ENCODE measurements at regions not wholly inside any gene's neighbourhood (a gene's known extent, or its start where the extent isn't known, plus 50 kb on each side); places are given as distances from the start of the nearest gene placed in this dataset.

- H4K8ac ChIP-seq (ENCODE audit: extremely low read depth, insufficient read depth, low read length) = no peak overlapping the region
- CTCF ChIA-PET (ENCODE audit: partially characterized antibody) = interaction anchor here (0.8 kb wide), 1 partner anchor 8 kb away, joined by 3 read pairs; no protein-coding TSS in a partner anchor
- H2BK15ac ChIP-seq (ENCODE audit: low read length) = no peak overlapping the region
- H3K18ac ChIP-seq (ENCODE audit: extremely low read depth, low read length) = no peak overlapping the region
- H3K14ac ChIP-seq (ENCODE audit: insufficient read length) = no peak overlapping the region
- H2AK5ac ChIP-seq (ENCODE audit: low read depth, low read length) = no peak overlapping the region
- H3K79me1 ChIP-seq (ENCODE audit: low read depth, low read length) = no peaks in the 10 kb centered on the region
- H3K23ac ChIP-seq (ENCODE audit: insufficient read length) = no peak overlapping the region
- no peak overlapping the region for H4K5ac ChIP-seq (ENCODE audit: insufficient read length, low read depth, low read length)
- H3K4ac ChIP-seq (replicated peaks; ENCODE audit: insufficient read length, low read depth, low read length) = no peak overlapping the region
- H3K56ac ChIP-seq (replicated peaks; ENCODE audit: insufficient read length, low read depth, low read length) = no peak overlapping the region
- no peaks in the 10 kb centered on the region for H3K79me2 ChIP-seq (ENCODE audit: control insufficient read depth in 1 of 2, insufficient read depth in 2 of 2, low read length in 2 of 2)
- no peak overlapping the region for H2BK120ac ChIP-seq (replicated peaks; ENCODE audit: low read depth, low read length)
- no peaks in the 10 kb centered on the region for H4K20me1 ChIP-seq (replicated peaks in 1 of 2; ENCODE audit: control insufficient read depth in 1 of 2, insufficient read depth in 2 of 2, low read length in 2 of 2)
- no peak overlapping the region for H3K27ac ChIP-seq (ENCODE audit: low read depth, low read length)
- POLR2A ChIA-PET (ENCODE audit: partially characterized antibody) = no interaction called here
- H3K9me3 ChIP-seq (ENCODE audit: insufficient read depth in 2 of 2, low read depth in 1 of 2, low read length in 1 of 2) = no peaks in the 10 kb centered on the region; a peak in 2 of 4 replicates
- H4K91ac ChIP-seq (replicated peaks; ENCODE audit: insufficient read length, low read length) = no peak overlapping the region
- no peak overlapping the region for H3K4me3 ChIP-seq (ENCODE audit: extremely low read depth in 1 of 4, insufficient read depth in 2 of 4, low read depth in 3 of 4, low read length in 4 of 4)
- no peaks in the 10 kb centered on the region for H3K27me3 ChIP-seq (replicated peaks in 1 of 4; ENCODE audit: control insufficient read depth in 3 of 4, extremely low read depth in 1 of 4, insufficient read depth in 3 of 4, low read length in 3 of 4)
- TF ChIP-seq SIN3A (conservative IDR thresholded peaks at IDR 0.05 in 1 of 2, IDR thresholded peaks at IDR 0.05 in 1 of 2; ENCODE audit: low read depth in 1 of 2, low read length in 2 of 2) (no peak), ATF3 (IDR thresholded peaks at IDR 0.05; ENCODE audit: insufficient read depth, low read depth, low read length) (no peak), MAFK (IDR thresholded peaks at IDR 0.05; ENCODE audit: low read depth, low read length) (no peak)
- 0 out of 2 replicates have a peak overlapping the region, but pooled peaks have one; percentile 37 for H2BK20ac ChIP-seq (ENCODE audit: low read length)
- no peak for DNase-seq (ENCODE audit: low read depth in 1 of 2, low spot score in 2 of 2)
- no peak overlapping the region for H2BK12ac ChIP-seq (ENCODE audit: low read depth, low read length)
- FAIRE-seq = no peak
- H2BK5ac ChIP-seq (ENCODE audit: low read depth, low read length) = no peak overlapping the region; the same call in 1 of the 2 replicates
- H3K23me2 ChIP-seq (ENCODE audit: low read depth, low read length) = no peaks in the 10 kb centered on the region
- no peak overlapping the region for H3K4me2 ChIP-seq (ENCODE audit: insufficient read depth in 1 of 2, low read depth in 2 of 2, low read length in 2 of 2)
- peak overlapping the region; percentile 63; the same call in 1 of the 2 replicates for H2AFZ ChIP-seq (ENCODE audit: low read length)
- WGBS, 2 experiments (ENCODE audit: extremely low coverage in 1 of 2, insufficient coverage in 1 of 2, insufficient read length in 1 of 2, insufficient replicate concordance in 2 of 2, low coverage in 1 of 2, low lambda C conversion rate in 2 of 2, missing lambda C conversion rate in 1 of 2) = 92% methylated on average over 3 of the region's 3 CpGs; no CpG with 5 or more reads in 1 of the 2 experiments
- no peaks in the 10 kb centered on the region for H3K36me3 ChIP-seq (ENCODE audit: control insufficient read depth in 2 of 4, insufficient read depth in 4 of 4, low read length in 3 of 4)
- peaks cover 0 to 4% (median 2%) of the 10 kb centered on the region in 4 experiments; a peak in 2 of 7 replicates for H3K4me1 ChIP-seq (replicated peaks in 1 of 4; ENCODE audit: control insufficient read depth in 3 of 4, insufficient read depth in 4 of 4, low read length in 3 of 4)
- no peak overlapping the region for H3K9ac ChIP-seq (replicated peaks in 1 of 4; ENCODE audit: extremely low read depth in 1 of 4, low read depth in 3 of 4, low read length in 3 of 4)
Observed at GRCh38 chr20:41865938-41866337, 247.8 kb upstream of the CHD6 start.

Measured in H1 (cell line).